Ovary (tissue), 7 donors: ENCODE measurements at regions not wholly inside any gene's neighbourhood (a gene's known extent, or its start where the extent isn't known, plus 50 kb on each side); places are given as distances from the start of the nearest gene placed in this dataset.

Source experiments
- DNase-seq, 5 donors: peaks; one replicate each; pipeline ENCODE4 v3.0.0-alpha.2; 2019 to 2020
- H3K27ac ChIP-seq, 2 donors: fragments of 200-600 bp; one replicate each; pipeline versions ENCODE4 v1.5.1 to v1.8.0; 2019 to 2022
- H3K27me3 ChIP-seq: fragments of 200-600 bp; one replicate; pipeline ENCODE4 v1.8.0; 2022
- H3K36me3 ChIP-seq: fragments of 200-600 bp; sonication (generic); one replicate; pipeline ENCODE4 v1.5.1; 2019
- H3K4me1 ChIP-seq: one replicate; pipeline ENCODE4 v1.8.1; 2013; ENCODE audit warnings: mild to moderate bottlenecking, moderate library complexity; ENCODE audit not compliant: insufficient read depth
- H3K4me3 ChIP-seq: fragments of 200-600 bp; sonication (generic); one replicate; pipeline ENCODE4 v1.5.1; 2017
- H3K9me3 ChIP-seq, 2 donors: fragments of 200-600 bp in 1 of 2; sonication (generic) in 1 of 2; one replicate each; pipeline versions ENCODE4 v1.5.1 to v1.8.1; 2013 to 2019; ENCODE audit warnings: mild to moderate bottlenecking in 1 of 2, moderate library complexity in 1 of 2
- EP300 ChIP-seq: sonication (generic); formaldehyde crosslinking; IDR thresholded peaks from one replicate; pipeline ENCODE4 v1.6.1; 2017; ENCODE audit warnings: antibody characterized with exemption
- POLR2A ChIP-seq: fragments of 450-650 bp; IDR thresholded peaks from one replicate; pipeline ENCODE4 v1.6.1; 2017; ENCODE audit warnings: antibody characterized with exemption, mild to moderate bottlenecking, moderate library complexity
- WGBS, 3 donors: extraction: QIAGEN DNeasy Blood & Tissue Kit in 1 of 3; methylation state at CpG; one replicate each; pipeline versions ENCODE4 v1.1.5 to v1.1.7; 2013 to 2017; 5-methylcytosine and 5-hydroxymethylcytosine counted together
- intact Hi-C, 4 donors: fragments of 100-400 bp; cut with DNase I; formaldehyde crosslinking; loops; one replicate each; pipeline versions ENCODE4 v1.11.0 to v1.15.1; 2022 to 2023
- TF ChIP-seq, protein P1 (sequence below), 3 donors: fragments of 450-650 bp in 2 of 3; fragments of 200-600 bp in 1 of 3; IDR thresholded peaks; one replicate each; pipeline versions ENCODE4 v1.5.1 to v1.8.0; 2016 to 2022; ENCODE audit warnings: antibody characterized with exemption in 3 of 3, mild to moderate bottlenecking in 1 of 3
- donor health status: DM: no; HTN: no; CAD: no; lungs with moderate emphysema.
- donor health status: DM: no; HTN: no; CAD: no.
- donor health status: Bipolar disorder and iron deficiency.
- donor health status: DM: no; HTN: no; CAD: no.
- donor health status: DM: yes; HTN: yes; CAD: no.

DNA sequence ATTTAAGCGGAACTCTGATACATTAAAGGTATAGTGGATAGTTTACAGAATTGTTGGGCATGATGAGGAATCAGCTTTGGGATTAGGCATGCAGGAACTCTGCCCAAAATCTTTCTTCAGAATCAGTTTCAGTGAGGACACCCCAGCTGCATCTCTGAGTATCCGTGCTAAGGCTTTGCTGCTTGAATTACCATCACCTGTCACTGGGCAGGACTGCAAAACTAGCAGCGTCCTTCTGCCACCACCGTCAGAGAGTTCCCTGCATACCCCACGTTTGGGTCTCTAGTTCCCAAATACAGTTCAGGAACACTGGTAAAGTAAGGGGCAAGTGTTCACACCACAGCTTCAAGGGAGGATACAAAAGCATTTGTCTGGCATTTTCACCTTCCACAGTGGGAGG lies 164.6 kb upstream of the ARHGEF26 start:
- no peak overlapping the region for H3K27ac ChIP-seq
- H3K4me3 ChIP-seq, result no peak overlapping the region
- no peaks in the 10 kb centered on the region for H3K4me1 ChIP-seq
- no peaks in the 10 kb centered on the region for H3K9me3 ChIP-seq
- WGBS, 3 donors, result 70 to 80% (median 74%) methylated on average over 5 of the region's 5 CpGs
- DNase-seq, result no peak
- intact Hi-C loops, result no loop called here
- TF ChIP-seq POLR2A, result no peak
- TF ChIP-seq, protein P1, sequence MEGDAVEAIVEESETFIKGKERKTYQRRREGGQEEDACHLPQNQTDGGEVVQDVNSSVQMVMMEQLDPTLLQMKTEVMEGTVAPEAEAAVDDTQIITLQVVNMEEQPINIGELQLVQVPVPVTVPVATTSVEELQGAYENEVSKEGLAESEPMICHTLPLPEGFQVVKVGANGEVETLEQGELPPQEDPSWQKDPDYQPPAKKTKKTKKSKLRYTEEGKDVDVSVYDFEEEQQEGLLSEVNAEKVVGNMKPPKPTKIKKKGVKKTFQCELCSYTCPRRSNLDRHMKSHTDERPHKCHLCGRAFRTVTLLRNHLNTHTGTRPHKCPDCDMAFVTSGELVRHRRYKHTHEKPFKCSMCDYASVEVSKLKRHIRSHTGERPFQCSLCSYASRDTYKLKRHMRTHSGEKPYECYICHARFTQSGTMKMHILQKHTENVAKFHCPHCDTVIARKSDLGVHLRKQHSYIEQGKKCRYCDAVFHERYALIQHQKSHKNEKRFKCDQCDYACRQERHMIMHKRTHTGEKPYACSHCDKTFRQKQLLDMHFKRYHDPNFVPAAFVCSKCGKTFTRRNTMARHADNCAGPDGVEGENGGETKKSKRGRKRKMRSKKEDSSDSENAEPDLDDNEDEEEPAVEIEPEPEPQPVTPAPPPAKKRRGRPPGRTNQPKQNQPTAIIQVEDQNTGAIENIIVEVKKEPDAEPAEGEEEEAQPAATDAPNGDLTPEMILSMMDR (IDR thresholded peaks at IDR 0.05), result no peak
- TF ChIP-seq EP300, result no peak
- no peaks in the 10 kb centered on the region for H3K36me3 ChIP-seq
- H3K27me3 ChIP-seq, result no peaks in the 10 kb centered on the region

DNA sequence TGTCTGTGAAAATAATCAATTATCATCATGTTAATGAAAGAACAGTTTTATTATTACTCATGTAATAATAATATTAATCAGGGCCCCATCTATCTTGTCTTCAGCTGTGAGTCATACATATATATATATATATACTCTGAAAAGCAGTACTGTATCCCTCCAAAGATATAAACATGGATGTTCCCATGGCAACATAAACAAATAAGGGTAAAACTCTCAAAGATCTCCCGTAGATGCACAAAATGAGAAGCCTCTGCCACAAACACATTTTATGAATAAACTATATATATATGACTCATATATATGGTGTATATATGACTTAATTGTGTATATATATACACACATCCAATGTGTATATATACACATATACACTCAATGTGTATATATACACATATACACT lies 163.8 kb upstream of the ARHGEF26 start:
- intact Hi-C loops, result no loop called here
- Histone ChIP-seq H3K27me3 (no peaks in the 10 kb centered on the region), H3K36me3 (no peaks in the 10 kb centered on the region)

DNA sequence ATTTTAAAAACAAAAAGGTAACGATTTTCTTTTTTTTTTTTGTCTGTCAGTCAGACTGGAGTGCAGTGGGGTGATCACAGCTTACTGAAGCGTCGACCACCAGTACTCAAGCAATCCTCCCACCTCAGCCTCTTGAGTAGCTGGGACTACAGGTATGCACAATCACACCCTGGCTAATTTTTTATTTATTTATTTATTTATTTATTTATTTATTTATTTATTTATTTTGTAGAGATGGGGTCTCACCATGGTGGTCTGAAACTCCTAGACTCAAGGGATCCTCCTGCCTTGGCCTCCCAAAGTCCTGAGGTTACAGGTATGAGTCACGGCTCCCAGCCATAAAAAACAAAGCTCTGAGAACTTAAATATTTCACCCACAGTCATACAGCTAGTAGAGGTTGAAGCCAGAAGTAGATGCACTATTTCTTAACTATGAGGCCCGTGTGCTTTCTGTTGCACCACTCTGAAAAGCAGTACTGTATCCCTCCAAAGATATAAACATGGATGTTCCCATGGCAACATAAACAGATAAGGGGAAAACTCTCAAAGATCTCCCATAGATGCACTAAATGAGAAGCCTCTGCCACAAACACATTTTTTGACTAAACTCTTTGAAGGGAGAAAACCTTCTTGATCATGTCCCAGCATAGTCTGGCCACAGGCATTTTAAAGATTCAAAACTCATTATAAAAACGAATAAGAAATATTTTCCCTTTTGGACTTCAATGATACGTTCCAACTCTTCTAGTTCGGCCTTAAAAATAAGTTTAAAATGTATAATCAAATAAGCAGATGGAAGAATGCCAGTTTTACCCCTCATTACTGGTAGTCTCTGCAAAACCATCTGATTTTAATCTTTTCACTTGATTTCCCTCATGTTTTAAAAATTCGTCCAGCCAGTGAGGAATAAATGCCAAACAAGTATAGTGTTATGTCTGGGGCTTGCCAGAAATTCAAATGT lies 162.3 kb upstream of the ARHGEF26 start:
- 38 to 42% (median 38%) methylated on average over 9 of the region's 9 CpGs for WGBS, 3 donors

More for the DNA sequence above, 163.8 kb upstream of the ARHGEF26 start:
- no peaks in the 10 kb centered on the region for H3K4me1 ChIP-seq
- no peak overlapping the region for H3K27ac ChIP-seq
- H3K4me3 ChIP-seq, result no peak overlapping the region
- no peak for DNase-seq
- no peaks in the 10 kb centered on the region for H3K9me3 ChIP-seq
- TF ChIP-seq EP300, result no peak
- no peak for TF ChIP-seq POLR2A
- TF ChIP-seq, protein P1 (IDR thresholded peaks at IDR 0.05), result no peak
- WGBS, 3 donors, result 80 to 89% (median 86%) methylated on average over 1 of the region's 1 CpG

DNA sequence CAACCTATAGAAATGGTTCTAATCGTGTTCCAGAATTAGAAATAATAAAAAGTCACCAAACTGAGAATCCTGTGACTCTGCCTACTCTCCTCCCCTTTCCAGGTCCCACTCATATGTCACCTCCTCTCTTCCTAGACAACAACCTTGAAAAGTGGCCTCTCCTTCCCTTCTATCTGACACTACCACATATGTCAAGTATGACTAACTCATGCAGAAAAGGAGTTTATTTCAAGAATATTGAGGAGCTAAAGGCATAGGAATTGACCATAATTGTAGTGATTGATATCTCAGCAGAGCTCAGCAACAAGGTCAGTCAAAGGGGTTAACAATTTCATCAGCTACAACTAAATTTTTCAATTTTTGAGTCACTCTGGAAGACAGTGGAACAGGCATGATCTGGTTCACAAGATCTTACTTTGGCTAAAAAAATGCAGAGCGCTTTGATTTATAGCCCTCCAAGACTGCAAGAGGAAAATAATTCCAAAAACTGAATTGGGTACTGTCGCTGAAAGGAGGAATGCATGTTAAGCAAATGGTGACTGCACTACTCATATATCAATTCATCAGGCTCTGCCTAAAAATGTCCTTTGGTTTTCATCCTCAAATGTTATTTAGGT lies 160.6 kb upstream of the ARHGEF26 start:
- H3K9me3 ChIP-seq, result no peaks in the 10 kb centered on the region
- 63 to 68% (median 67%) methylated on average over 3 of the region's 3 CpGs for WGBS, 3 donors
- intact Hi-C loops, result no loop called here

More for the DNA sequence above, 162.3 kb upstream of the ARHGEF26 start:
- Histone ChIP-seq H3K27ac (no peak overlapping the region), H3K9me3 (no peaks in the 10 kb centered on the region), H3K36me3 (no peaks in the 10 kb centered on the region), H3K4me1 (no peaks in the 10 kb centered on the region), H3K27me3 (no peaks in the 10 kb centered on the region), H3K4me3 (no peak overlapping the region)
- TF ChIP-seq EP300 (no peak), POLR2A (no peak)
- TF ChIP-seq, protein P1 (IDR thresholded peaks at IDR 0.05), result no peak
- DNase-seq, result no peak
- intact Hi-C loops, result no loop called here

More for the DNA sequence above, 160.6 kb upstream of the ARHGEF26 start:
- Histone ChIP-seq H3K27ac (no peak overlapping the region), H3K4me3 (no peak overlapping the region), H3K27me3 (no peaks in the 10 kb centered on the region), H3K4me1 (no peaks in the 10 kb centered on the region), H3K36me3 (no peaks in the 10 kb centered on the region)
- DNase-seq, result no peak
- TF ChIP-seq POLR2A (no peak), EP300 (no peak)
- TF ChIP-seq, protein P1 (IDR thresholded peaks at IDR 0.05), result no peak
